ENCODE measurements at regions not wholly inside any gene's neighbourhood (a gene's known extent, or its start where the extent isn't known, plus 50 kb on each side); places are given as distances from the start of the nearest gene placed in this dataset.
"Not testable (repeated sequence)": the region's sequence is repeated elsewhere in the genome, so short reads cannot be mapped to it uniquely, and the experiment has no call there.

GRCh38 chr11:121358760-121359159, 66.2 kb downstream of the SC5D start:
- H3K4me3 ChIP-seq (ENCODE audit: low read depth, low read length) = no peak overlapping the region
- TF ChIP-seq CTCF (IDR thresholded peaks at IDR 0.05; ENCODE audit: borderline replicate concordance, insufficient read depth, low read depth, low read length) = no peak

DNA sequence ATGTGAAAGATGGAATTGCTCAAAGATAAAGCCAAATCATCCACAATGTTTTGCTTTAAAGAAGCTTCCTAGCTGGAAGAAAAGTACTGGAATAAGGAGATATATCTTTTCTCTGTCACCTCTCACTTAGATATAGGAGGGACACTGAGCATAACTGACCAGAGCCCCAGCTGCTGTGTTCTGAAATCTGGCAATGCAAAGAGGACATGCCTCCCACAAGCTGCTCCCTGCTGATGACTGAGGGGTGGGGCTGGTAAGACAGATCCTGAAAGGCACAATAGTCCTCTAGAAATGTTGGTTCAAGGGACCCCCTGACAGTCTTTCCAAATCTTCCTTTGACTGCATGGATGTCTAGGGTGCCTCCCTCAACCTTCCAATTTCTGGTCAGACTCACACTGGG, 67.0 kb downstream of the SC5D start:
- no peak overlapping the region for H3K4me3 ChIP-seq (ENCODE audit: low read depth, low read length)
- TF ChIP-seq CTCF (IDR thresholded peaks at IDR 0.05; ENCODE audit: borderline replicate concordance, insufficient read depth, low read depth, low read length) = no peak

DNA sequence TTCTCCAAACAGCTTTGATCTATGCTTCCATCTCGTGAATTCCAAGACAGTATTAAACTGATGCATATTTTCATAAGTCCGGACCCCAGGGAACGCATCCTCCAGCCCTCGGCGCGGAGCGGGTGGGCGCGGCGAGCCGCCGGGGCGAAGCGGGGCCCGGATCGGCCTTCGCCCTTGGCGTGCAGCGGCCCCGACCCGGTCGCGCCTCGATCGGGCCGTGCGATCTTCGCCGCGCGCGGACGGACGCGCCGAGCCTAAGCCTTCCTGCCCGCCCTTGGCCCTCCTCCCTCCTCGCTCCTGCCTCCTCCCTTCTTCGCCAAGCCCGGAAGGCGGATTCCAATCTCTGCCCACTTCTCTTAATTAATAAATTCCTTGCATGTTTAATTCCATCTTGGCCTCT, 70.4 kb downstream of the SC5D start:
- H3K4me3 ChIP-seq (ENCODE audit: low read depth, low read length) = not testable (repeated sequence)

GRCh38 chr11:121365304-121365703, 72.7 kb downstream of the SC5D start:
- no peak for TF ChIP-seq CTCF (IDR thresholded peaks at IDR 0.05; ENCODE audit: borderline replicate concordance, insufficient read depth, low read depth, low read length)
- no peak overlapping the region for H3K4me3 ChIP-seq (ENCODE audit: low read depth, low read length)

GRCh38 chr11:121366038-121366437, 73.5 kb downstream of the SC5D start:
- no peak overlapping the region for H3K4me3 ChIP-seq (ENCODE audit: low read depth, low read length)
- TF ChIP-seq CTCF (IDR thresholded peaks at IDR 0.05; ENCODE audit: borderline replicate concordance, insufficient read depth, low read depth, low read length) = no peak

- H3K4me3 ChIP-seq (ENCODE audit: low read depth, low read length) = no peak overlapping the region
- TF ChIP-seq CTCF (IDR thresholded peaks at IDR 0.05; ENCODE audit: borderline replicate concordance, insufficient read depth, low read depth, low read length) = no peak
Measured at GRCh38 chr11:121367001-121367843, 74.7 kb downstream of the SC5D start.

DNA sequence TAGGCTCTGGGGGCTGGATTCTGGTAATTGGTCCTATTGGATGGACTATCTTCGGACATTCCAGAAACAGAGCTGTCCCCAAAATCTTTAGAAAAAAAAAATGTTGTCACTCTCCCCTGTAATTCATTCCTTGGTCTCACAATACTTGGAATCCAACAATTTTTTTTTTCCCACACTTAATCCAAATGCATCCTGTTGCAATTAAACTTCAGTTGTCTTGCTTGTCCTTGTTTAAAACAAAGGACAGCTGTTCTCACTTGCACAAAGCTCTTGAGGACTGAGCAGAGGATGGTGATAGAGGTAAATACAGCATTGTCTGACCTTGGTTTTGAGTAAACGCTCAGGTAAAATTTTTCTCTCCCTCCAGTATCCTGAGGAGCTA, 75.3 kb downstream of the SC5D start:
- H3K4me3 ChIP-seq (ENCODE audit: low read depth, low read length) = no peak overlapping the region
- no peak for TF ChIP-seq CTCF (IDR thresholded peaks at IDR 0.05; ENCODE audit: borderline replicate concordance, insufficient read depth, low read depth, low read length)

Measured in GM12875 (cell line).